HG02885 (cell line): ENCODE measurements at regions not wholly inside any gene's neighbourhood (a gene's known extent, or its start where the extent isn't known, plus 50 kb on each side); places are given as distances from the start of the nearest gene placed in this dataset.

Source experiments
- ATAC-seq: cut with Tn5 transposase; IDR thresholded peaks from one replicate; pipeline ENCODE4 v1.9.1; 2021; ENCODE audit warnings: mild to moderate bottlenecking; ENCODE audit not compliant: unreplicated experiment, poor library complexity

GRCh38 chr5:118696076-118696475 is 292.3 kb downstream of the DTWD2 start:
- no peak for ATAC-seq

- no peak for ATAC-seq
Observed at GRCh38 chr5:118692811-118693342, 295.5 kb downstream of the DTWD2 start.

- peak; percentile 45 for ATAC-seq
Observed at GRCh38 chr5:118687661-118688621, 300.4 kb downstream of the DTWD2 start.

GRCh38 chr5:118687100-118687499 is 301.2 kb downstream of the DTWD2 start:
- peak; percentile 27 for ATAC-seq

GRCh38 chr5:118681655-118682054 is 306.7 kb downstream of the DTWD2 start:
- ATAC-seq = no peak

- no peak for ATAC-seq
Observed at GRCh38 chr5:118679264-118679940, 308.9 kb downstream of the DTWD2 start.

GRCh38 chr5:118678746-118679145 is 309.6 kb downstream of the DTWD2 start:
- ATAC-seq = no peak

- ATAC-seq = no peak
Observed at GRCh38 chr5:118675247-118675646, 313.1 kb downstream of the DTWD2 start.

GRCh38 chr5:118657576-118657975 is 330.8 kb downstream of the DTWD2 start:
- ATAC-seq = no peak

- ATAC-seq = no peak
Observed at GRCh38 chr5:118653872-118654271, 334.5 kb downstream of the DTWD2 start.

GRCh38 chr5:118653183-118653582 is 335.2 kb downstream of the DTWD2 start:
- no peak for ATAC-seq

GRCh38 chr5:118651002-118651401 is 337.3 kb downstream of the DTWD2 start:
- ATAC-seq = no peak

GRCh38 chr5:118647587-118647986 is 340.8 kb downstream of the DTWD2 start:
- ATAC-seq = no peak

- ATAC-seq = no peak
Observed at GRCh38 chr5:118646917-118647316, 341.4 kb downstream of the DTWD2 start.

- ATAC-seq = no peak
Observed at GRCh38 chr5:118637947-118638670, 350.2 kb downstream of the DTWD2 start.

- no peak for ATAC-seq
Observed at GRCh38 chr5:118628660-118629354, 359.5 kb downstream of the DTWD2 start.

GRCh38 chr5:118620233-118620632 is 368.1 kb downstream of the DTWD2 start:
- ATAC-seq = no peak

- ATAC-seq = no peak
Observed at GRCh38 chr5:118619823-118620222, 368.5 kb downstream of the DTWD2 start.

- peak; percentile 57 for ATAC-seq
Observed at GRCh38 chr5:118616281-118616680, 372.1 kb downstream of the DTWD2 start.
